ENCODE measurements at regions not wholly inside any gene's neighbourhood (a gene's known extent, or its start where the extent isn't known, plus 50 kb on each side); places are given as distances from the start of the nearest gene placed in this dataset.

GRCh38 chr2:51855683-51856082 is 823.8 kb upstream of the NRXN1 start:
- Histone ChIP-seq H3K27me3 (no peaks in the 10 kb centered on the region), H3K27ac (no peak overlapping the region), H3K36me3 (no peaks in the 10 kb centered on the region), H3K9me3 (no peaks in the 10 kb centered on the region), H3K4me3 (no peak overlapping the region), H3K4me1 (no peaks in the 10 kb centered on the region)
- TF ChIP-seq POLR2A (IDR thresholded peaks at IDR 0.05) (no peak), POLR2AphosphoS5 (IDR thresholded peaks at IDR 0.05) (no peak), CTCF (IDR thresholded peaks at IDR 0.05) (no peak), EP300 (IDR thresholded peaks at IDR 0.05) (no peak)
- DNase-seq, result no peak
- WGBS, 2 donors, result 78 to 87% methylated on average over 1 of the region's 1 CpG
- intact Hi-C loops (cut with DNase I), result no loop called here

- H3K9me3 ChIP-seq, result no peaks in the 10 kb centered on the region
- H3K36me3 ChIP-seq, result no peaks in the 10 kb centered on the region
- DNase-seq, result no peak
- no peak overlapping the region for H3K27ac ChIP-seq
- TF ChIP-seq EP300 (IDR thresholded peaks at IDR 0.05) (no peak), CTCF (IDR thresholded peaks at IDR 0.05) (no peak), POLR2A (IDR thresholded peaks at IDR 0.05) (no peak), POLR2AphosphoS5 (IDR thresholded peaks at IDR 0.05) (no peak)
- intact Hi-C loops (cut with DNase I), result no loop called here
- H3K4me1 ChIP-seq, result no peaks in the 10 kb centered on the region
- H3K27me3 ChIP-seq, result no peaks in the 10 kb centered on the region
- no peak overlapping the region for H3K4me3 ChIP-seq
Observed at GRCh38 chr2:51846796-51847195, 814.9 kb upstream of the NRXN1 start.

GRCh38 chr2:51846018-51846417 is 814.1 kb upstream of the NRXN1 start:
- TF ChIP-seq CTCF (IDR thresholded peaks at IDR 0.05) (no peak), POLR2A (IDR thresholded peaks at IDR 0.05) (no peak), POLR2AphosphoS5 (IDR thresholded peaks at IDR 0.05) (no peak), EP300 (IDR thresholded peaks at IDR 0.05) (no peak)
- H3K4me1 ChIP-seq, result no peaks in the 10 kb centered on the region
- no peaks in the 10 kb centered on the region for H3K9me3 ChIP-seq
- DNase-seq, result no peak
- no peaks in the 10 kb centered on the region for H3K27me3 ChIP-seq
- intact Hi-C loops (cut with DNase I), result no loop called here
- H3K27ac ChIP-seq, result no peak overlapping the region
- no peaks in the 10 kb centered on the region for H3K36me3 ChIP-seq
- no peak overlapping the region for H3K4me3 ChIP-seq

GRCh38 chr2:51844596-51844995 is 812.7 kb upstream of the NRXN1 start:
- 39 to 72% methylated on average over 3 of the region's 3 CpGs for WGBS, 2 donors
- Histone ChIP-seq H3K4me3 (no peak overlapping the region), H3K36me3 (no peaks in the 10 kb centered on the region), H3K27ac (no peak overlapping the region), H3K27me3 (no peaks in the 10 kb centered on the region), H3K4me1 (no peaks in the 10 kb centered on the region), H3K9me3 (no peaks in the 10 kb centered on the region)
- TF ChIP-seq POLR2AphosphoS5 (IDR thresholded peaks at IDR 0.05) (no peak), CTCF (IDR thresholded peaks at IDR 0.05) (no peak), EP300 (IDR thresholded peaks at IDR 0.05) (no peak), POLR2A (IDR thresholded peaks at IDR 0.05) (no peak)
- intact Hi-C loops (cut with DNase I), result no loop called here
- DNase-seq, result no peak

GRCh38 chr2:51829477-51829876 is 797.5 kb upstream of the NRXN1 start:
- intact Hi-C loops (cut with DNase I), result no loop called here
- H3K4me3 ChIP-seq, result no peak overlapping the region
- H3K9me3 ChIP-seq, result no peaks in the 10 kb centered on the region
- DNase-seq, result no peak
- no peaks in the 10 kb centered on the region for H3K4me1 ChIP-seq
- no peaks in the 10 kb centered on the region for H3K36me3 ChIP-seq
- no peak overlapping the region for H3K27ac ChIP-seq
- TF ChIP-seq POLR2AphosphoS5 (IDR thresholded peaks at IDR 0.05) (no peak), EP300 (IDR thresholded peaks at IDR 0.05) (no peak)
- H3K27me3 ChIP-seq, result no peaks in the 10 kb centered on the region

Data from sigmoid colon (tissue), 6 donors.